Urothelium cell line (cell line): ENCODE measurements at regions not wholly inside any gene's neighbourhood (a gene's known extent, or its start where the extent isn't known, plus 50 kb on each side); places are given as distances from the start of the nearest gene placed in this dataset.
"Not testable (repeated sequence)": the region's sequence is repeated elsewhere in the genome, so short reads cannot be mapped to it uniquely, and the experiment has no call there.

ENCODE experiments used
- DNase-seq: peaks from one replicate; pipeline ENCODE4 v3.0.0; 2011; ENCODE audit warnings: low spot score, mixed read lengths
- FAIRE-seq: peaks from 2 replicates; lab custom pipeline; 2011; peaks lifted over from hg19 to GRCh38; lab: Jason Lieb, UNC

- no peak for FAIRE-seq
- DNase-seq, result no peak
These were observed 418.2 kb downstream of the BCAT1 start for GRCh38 chr12:24530689-24531088.

GRCh38 chr12:24527102-24527501 is 421.8 kb downstream of the BCAT1 start:
- no peak for FAIRE-seq
- no peak for DNase-seq

GRCh38 chr12:24522736-24523135 is 426.2 kb downstream of the BCAT1 start:
- FAIRE-seq (no peak), DNase-seq (no peak)

GRCh38 chr12:24519759-24520158 is 429.1 kb downstream of the BCAT1 start:
- no peak for FAIRE-seq
- DNase-seq, result no peak

GRCh38 chr12:24517000-24517399 is 431.9 kb downstream of the BCAT1 start:
- FAIRE-seq (no peak), DNase-seq (no peak)

GRCh38 chr12:24510581-24511125 is 438.2 kb downstream of the BCAT1 start:
- FAIRE-seq (no peak), DNase-seq (no peak)

- FAIRE-seq, result no peak
- no peak for DNase-seq
These were observed 441.1 kb downstream of the BCAT1 start for GRCh38 chr12:24507827-24508226.

- no peak for DNase-seq
- no peak for FAIRE-seq
These were observed 443.4 kb downstream of the BCAT1 start for GRCh38 chr12:24505366-24506015.

GRCh38 chr12:24503477-24503876 is 445.4 kb downstream of the BCAT1 start:
- not testable (repeated sequence) for FAIRE-seq, DNase-seq

GRCh38 chr12:24500831-24501230 is 448.1 kb downstream of the BCAT1 start:
- DNase-seq, result peak; percentile 43
- no peak for FAIRE-seq

GRCh38 chr12:24500421-24500820 is 448.5 kb downstream of the BCAT1 start:
- no peak for FAIRE-seq

GRCh38 chr12:24499151-24500146 is 449.5 kb downstream of the BCAT1 start:
- FAIRE-seq (no peak), DNase-seq (peak; percentile 34)

More at GRCh38 chr12:24500421-24500820, 448.5 kb downstream of the BCAT1 start:
- no peak for DNase-seq

GRCh38 chr12:24496755-24497154 is 452.1 kb downstream of the BCAT1 start:
- FAIRE-seq, result no peak
- DNase-seq, result peak; percentile 51

GRCh38 chr12:24494401-24494800 is 454.5 kb downstream of the BCAT1 start:
- DNase-seq, result no peak
- FAIRE-seq, result no peak

- DNase-seq (no peak), FAIRE-seq (no peak)
These were observed 456.9 kb downstream of the BCAT1 start for GRCh38 chr12:24491968-24492367.

GRCh38 chr12:24489939-24490338 is 459.0 kb downstream of the BCAT1 start:
- FAIRE-seq, result no peak

GRCh38 chr12:24488906-24489619 is 459.8 kb downstream of the BCAT1 start:
- DNase-seq (no peak), FAIRE-seq (no peak)

More at GRCh38 chr12:24489939-24490338, 459.0 kb downstream of the BCAT1 start:
- no peak for DNase-seq

GRCh38 chr12:24488091-24488596 is 460.8 kb downstream of the BCAT1 start:
- DNase-seq, result no peak
- no peak for FAIRE-seq

GRCh38 chr12:24487606-24488005 is 461.3 kb downstream of the BCAT1 start:
- no peak for FAIRE-seq
- no peak for DNase-seq

- no peak for FAIRE-seq
- no peak for DNase-seq
These were observed 465.2 kb downstream of the BCAT1 start for GRCh38 chr12:24483732-24484131.
